Right lobe of liver (tissue), 6 donors: ENCODE measurements at regions not wholly inside any gene's neighbourhood (a gene's known extent, or its start where the extent isn't known, plus 50 kb on each side); places are given as distances from the start of the nearest gene placed in this dataset.

ENCODE experiments used
- ATAC-seq, 4 donors: fragments of 200-7000 bp; cut with Tn5 transposase; one replicate each; pipeline ENCODE4 v1.9.1; 2020; ENCODE audit warnings: mild to moderate bottlenecking in 4 of 4, moderate library complexity in 4 of 4
- DNase-seq, 3 donors: peaks; one replicate each; pipeline ENCODE4 v3.0.0-alpha.2; 2020
- H3K27ac ChIP-seq, 3 donors: fragments of 200-600 bp; one replicate each; pipeline ENCODE4 v1.8.0; 2022
- H3K27me3 ChIP-seq, 2 donors: fragments of 200-600 bp; one replicate each; pipeline ENCODE4 v1.8.0; 2022
- H3K36me3 ChIP-seq, 4 donors: fragments of 200-600 bp; sonication (generic) in 1 of 4; one replicate each; pipeline versions ENCODE4 v1.5.1 to v1.8.0; 2017 to 2022; ENCODE audit warnings: control low read depth in 1 of 4
- H3K4me1 ChIP-seq, 4 donors: fragments of 200-600 bp; sonication (generic) in 1 of 4; one replicate each; pipeline versions ENCODE4 v1.5.1 to v1.8.0; 2017 to 2022; ENCODE audit warnings: control low read depth in 1 of 4
- H3K4me3 ChIP-seq, 3 donors: fragments of 200-600 bp; one replicate each; pipeline ENCODE4 v1.8.0; 2022
- H3K9me3 ChIP-seq, 4 donors: fragments of 200-600 bp; sonication (generic) in 1 of 4; one replicate each; pipeline versions ENCODE4 v1.5.1 to v1.8.0; 2017 to 2022; ENCODE audit warnings: control low read depth in 1 of 4
- CTCF ChIP-seq, 4 donors: fragments of 200-600 bp in 3 of 4; fragments of 450-650 bp in 1 of 4; IDR thresholded peaks; one replicate each; pipeline versions ENCODE4 v1.5.1 to v1.8.0; 2016 to 2022; ENCODE audit warnings: antibody characterized with exemption in 4 of 4, mild to moderate bottlenecking in 2 of 4
- POLR2A ChIP-seq: fragments of 450-650 bp; IDR thresholded peaks from one replicate; pipeline ENCODE4 v1.6.1; 2017; ENCODE audit warnings: antibody characterized with exemption, mild to moderate bottlenecking
- WGBS: methylation state at CpG from one replicate; pipeline ENCODE4 v1.1.6; 2018; ENCODE audit warnings: low coverage, low lambda C conversion rate; ENCODE audit not compliant: insufficient coverage; ENCODE audit errors: missing lambda C conversion rate; 5-methylcytosine and 5-hydroxymethylcytosine counted together
- intact Hi-C, 2 donors: fragments of 100-400 bp; cut with DNase I; formaldehyde crosslinking; loops; one replicate each; pipeline versions ENCODE4 v1.11.2 to v1.14.1; 2022
- donor health status: DM: no; HTN: yes; CAD: no.
- donor health status: DM: no; HTN: no; CAD: no.
- donor health status: DM: no; HTN: no; CAD: no.
- donor health status: DM: no; HTN: yes; CAD: no.
- donor health status: DM: no; HTN: yes; CAD: no.

GRCh38 chr13:74035896-74036295 lies 98.3 kb downstream of the KLF12 start:
- DNase-seq (no peak), ATAC-seq (no peak)
- Histone ChIP-seq H3K4me3 (no peak overlapping the region), H3K4me1 (no peaks in the 10 kb centered on the region), H3K27me3 (no peaks in the 10 kb centered on the region), H3K9me3 (no peaks in the 10 kb centered on the region), H3K27ac (no peak overlapping the region), H3K36me3 (no peaks in the 10 kb centered on the region)
- WGBS = 83% methylated on average over 3 of the region's 3 CpGs
- TF ChIP-seq POLR2A (no peak), CTCF (IDR thresholded peaks at IDR 0.05) (no peak)
- intact Hi-C loops = no loop called here

- no peak overlapping the region for H3K27ac ChIP-seq
- ATAC-seq = no peak
- H3K36me3 ChIP-seq = no peaks in the 10 kb centered on the region
- no peak overlapping the region for H3K4me3 ChIP-seq
- intact Hi-C loops = no loop called here
- H3K9me3 ChIP-seq = no peaks in the 10 kb centered on the region
- DNase-seq = no peak
- TF ChIP-seq POLR2A = no peak
- no peak for TF ChIP-seq CTCF (IDR thresholded peaks at IDR 0.05)
- H3K4me1 ChIP-seq = peaks cover 0 to 4% (median 0%) of the 10 kb centered on the region in 4 donors
- WGBS = 83% methylated on average over 4 of the region's 4 CpGs
- H3K27me3 ChIP-seq = no peaks in the 10 kb centered on the region
These were observed 101.9 kb downstream of the KLF12 start for GRCh38 chr13:74032325-74032724.

GRCh38 chr13:74027161-74027779 lies 106.9 kb downstream of the KLF12 start:
- ATAC-seq (no peak), DNase-seq (no peak)
- peaks cover 0 to 15% (median 0%) of the 10 kb centered on the region in 4 donors for H3K4me1 ChIP-seq
- no peak for TF ChIP-seq CTCF (IDR thresholded peaks at IDR 0.05)
- no peak for TF ChIP-seq POLR2A
- intact Hi-C loops = no loop called here
- H3K36me3 ChIP-seq = no peaks in the 10 kb centered on the region
- H3K9me3 ChIP-seq = no peaks in the 10 kb centered on the region
- no peaks in the 10 kb centered on the region for H3K27me3 ChIP-seq
- 67% methylated on average over 4 of the region's 4 CpGs for WGBS
- H3K4me3 ChIP-seq = no peak overlapping the region
- H3K27ac ChIP-seq = peak overlapping the region in 1 of 3 donors; percentile 2

- 49% methylated on average over 4 of the region's 4 CpGs for WGBS
- Histone ChIP-seq H3K27me3 (no peaks in the 10 kb centered on the region), H3K27ac (peak overlapping the region in 1 of 3 donors; percentile 2), H3K9me3 (no peaks in the 10 kb centered on the region), H3K4me3 (no peak overlapping the region), H3K4me1 (peaks cover 0 to 17% (median 0%) of the 10 kb centered on the region in 4 donors), H3K36me3 (no peaks in the 10 kb centered on the region)
- TF ChIP-seq CTCF (IDR thresholded peaks at IDR 0.05) = no peak
- no peak for TF ChIP-seq POLR2A
- ATAC-seq (peak; percentile 18 to 53 (median 34)), DNase-seq (no peak)
- intact Hi-C loops = no loop called here
These were observed 107.5 kb downstream of the KLF12 start for GRCh38 chr13:74026753-74027152.
